ENCODE measurements at regions not wholly inside any gene's neighbourhood (a gene's known extent, or its start where the extent isn't known, plus 50 kb on each side); places are given as distances from the start of the nearest gene placed in this dataset.

DNA sequence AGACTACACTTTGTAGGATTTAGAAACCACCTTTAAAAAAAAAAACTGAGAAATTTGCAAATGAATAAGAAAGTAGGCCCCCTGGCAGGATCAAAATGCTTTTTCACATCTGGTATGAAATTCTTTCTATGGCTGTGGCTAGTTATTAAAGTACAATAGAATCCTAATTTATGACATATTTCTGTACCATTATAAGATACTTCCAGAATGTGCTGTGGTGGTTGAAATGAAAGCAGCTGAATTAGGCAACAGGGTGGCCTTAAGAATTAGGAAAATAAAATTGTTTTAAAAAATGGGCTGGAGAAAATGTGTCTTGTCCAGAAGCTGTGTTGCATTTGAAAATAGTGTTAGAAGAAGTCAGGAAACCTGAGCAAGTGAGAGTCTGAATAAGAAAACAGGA is 85.9 kb upstream of the PDE3A start (continued):
- TF ChIP-seq ZNF609 (CRISPR knock-in tag; IDR thresholded peaks at IDR 0.05; ENCODE audit: borderline replicate concordance) (no peak), CBX1 (IDR thresholded peaks at IDR 0.05; ENCODE audit: low read depth) (no peak), NCOA6 (IDR thresholded peaks at IDR 0.05) (no peak), EGR1 (conservative IDR thresholded peaks at IDR 0.05) (no peak), NFATC3 (IDR thresholded peaks at IDR 0.05) (no peak), WHSC1 (IDR thresholded peaks at IDR 0.05; ENCODE audit: low read length) (no peak), PREB (CRISPR knock-in tag; IDR thresholded peaks at IDR 0.05) (no peak), ZNF282 (CRISPR knock-in tag; IDR thresholded peaks at IDR 0.05) (no peak), XRCC3 (IDR thresholded peaks at IDR 0.05) (no peak), SUPT5H (IDR thresholded peaks at IDR 0.05) (no peak)
- TF ChIP-seq, protein P1, sequence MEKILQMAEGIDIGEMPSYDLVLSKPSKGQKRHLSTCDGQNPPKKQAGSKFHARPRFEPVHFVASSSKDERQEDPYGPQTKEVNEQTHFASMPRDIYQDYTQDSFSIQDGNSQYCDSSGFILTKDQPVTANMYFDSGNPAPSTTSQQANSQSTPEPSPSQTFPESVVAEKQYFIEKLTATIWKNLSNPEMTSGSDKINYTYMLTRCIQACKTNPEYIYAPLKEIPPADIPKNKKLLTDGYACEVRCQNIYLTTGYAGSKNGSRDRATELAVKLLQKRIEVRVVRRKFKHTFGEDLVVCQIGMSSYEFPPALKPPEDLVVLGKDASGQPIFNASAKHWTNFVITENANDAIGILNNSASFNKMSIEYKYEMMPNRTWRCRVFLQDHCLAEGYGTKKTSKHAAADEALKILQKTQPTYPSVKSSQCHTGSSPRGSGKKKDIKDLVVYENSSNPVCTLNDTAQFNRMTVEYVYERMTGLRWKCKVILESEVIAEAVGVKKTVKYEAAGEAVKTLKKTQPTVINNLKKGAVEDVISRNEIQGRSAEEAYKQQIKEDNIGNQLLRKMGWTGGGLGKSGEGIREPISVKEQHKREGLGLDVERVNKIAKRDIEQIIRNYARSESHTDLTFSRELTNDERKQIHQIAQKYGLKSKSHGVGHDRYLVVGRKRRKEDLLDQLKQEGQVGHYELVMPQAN (IDR thresholded peaks at IDR 0.05; ENCODE audit: borderline replicate concordance): no peak
- TF ChIP-seq, protein P2, sequence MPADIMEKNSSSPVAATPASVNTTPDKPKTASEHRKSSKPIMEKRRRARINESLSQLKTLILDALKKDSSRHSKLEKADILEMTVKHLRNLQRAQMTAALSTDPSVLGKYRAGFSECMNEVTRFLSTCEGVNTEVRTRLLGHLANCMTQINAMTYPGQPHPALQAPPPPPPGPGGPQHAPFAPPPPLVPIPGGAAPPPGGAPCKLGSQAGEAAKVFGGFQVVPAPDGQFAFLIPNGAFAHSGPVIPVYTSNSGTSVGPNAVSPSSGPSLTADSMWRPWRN (IDR thresholded peaks at IDR 0.05; ENCODE audit: low read depth): no peak

Measured in K562 (cell line).